ENCODE measurements at regions not wholly inside any gene's neighbourhood (a gene's known extent, or its start where the extent isn't known, plus 50 kb on each side); places are given as distances from the start of the nearest gene placed in this dataset.

DNA sequence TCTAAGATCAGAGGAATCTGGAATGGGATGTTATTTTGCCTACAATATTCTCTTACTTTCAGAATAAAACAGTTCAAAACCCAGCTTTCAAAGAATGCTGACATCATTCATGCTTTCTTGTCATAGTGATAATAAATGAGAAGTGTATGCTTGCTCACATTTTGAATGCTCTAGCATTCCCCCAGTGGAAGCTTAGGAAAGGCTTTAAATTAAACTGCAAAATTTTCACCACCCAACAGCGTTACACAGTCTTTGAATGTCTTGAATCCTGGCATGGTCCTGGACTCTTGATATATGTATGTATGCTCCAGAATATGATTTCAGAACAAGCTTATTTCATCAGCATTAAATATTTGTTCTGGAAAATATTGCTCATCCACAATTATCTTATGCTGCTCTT, 964.3 kb upstream of the NUDT12 start:
- TF ChIP-seq, protein P1, sequence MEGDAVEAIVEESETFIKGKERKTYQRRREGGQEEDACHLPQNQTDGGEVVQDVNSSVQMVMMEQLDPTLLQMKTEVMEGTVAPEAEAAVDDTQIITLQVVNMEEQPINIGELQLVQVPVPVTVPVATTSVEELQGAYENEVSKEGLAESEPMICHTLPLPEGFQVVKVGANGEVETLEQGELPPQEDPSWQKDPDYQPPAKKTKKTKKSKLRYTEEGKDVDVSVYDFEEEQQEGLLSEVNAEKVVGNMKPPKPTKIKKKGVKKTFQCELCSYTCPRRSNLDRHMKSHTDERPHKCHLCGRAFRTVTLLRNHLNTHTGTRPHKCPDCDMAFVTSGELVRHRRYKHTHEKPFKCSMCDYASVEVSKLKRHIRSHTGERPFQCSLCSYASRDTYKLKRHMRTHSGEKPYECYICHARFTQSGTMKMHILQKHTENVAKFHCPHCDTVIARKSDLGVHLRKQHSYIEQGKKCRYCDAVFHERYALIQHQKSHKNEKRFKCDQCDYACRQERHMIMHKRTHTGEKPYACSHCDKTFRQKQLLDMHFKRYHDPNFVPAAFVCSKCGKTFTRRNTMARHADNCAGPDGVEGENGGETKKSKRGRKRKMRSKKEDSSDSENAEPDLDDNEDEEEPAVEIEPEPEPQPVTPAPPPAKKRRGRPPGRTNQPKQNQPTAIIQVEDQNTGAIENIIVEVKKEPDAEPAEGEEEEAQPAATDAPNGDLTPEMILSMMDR (IDR thresholded peaks at IDR 0.05), result no peak
- TF ChIP-seq POLR2A (IDR thresholded peaks at IDR 0.05), result no peak
